SK-N-SH (cell line): ENCODE measurements at regions not wholly inside any gene's neighbourhood (a gene's known extent, or its start where the extent isn't known, plus 50 kb on each side); places are given as distances from the start of the nearest gene placed in this dataset.

Source experiments
- CTCF ChIA-PET: fragments of 300-600, 350-600 bp; formaldehyde crosslinking; extraction: SDS; loops from one replicate; lab custom pipeline; 2021; lab: Yijun Ruan, JAX
- POLR2A ChIA-PET: fragments of 350-600 bp; sonication (Branson Sonifier 250); formaldehyde crosslinking; extraction: SDS; loops from one replicate; lab custom pipeline; 2020; ENCODE audit warnings: antibody characterized with exemption, inconsistent platforms; lab: Yijun Ruan, JAX
- DNase-seq: peaks from one replicate; pipeline ENCODE4 v3.0.0; 2012
- H2AFZ ChIP-seq: fragments of 200-600 bp; sonication (generic); 2 replicates; pipeline ENCODE4 v1.8.1; 2016; ENCODE audit warnings: antibody characterized with exemption, mild to moderate bottlenecking, low read depth
- H3F3A ChIP-seq: fragments of 200-600 bp; sonication (generic); replicated peaks from 2 replicates; pipeline ENCODE3; 2016; ENCODE audit warnings: antibody characterized with exemption, mild to moderate bottlenecking; ENCODE audit not compliant: insufficient read depth
- H3K27ac ChIP-seq, 2 experiments: fragments of 200-500 bp in 1 of 2; fragments of 200-600 bp in 1 of 2; sonication (Bioruptor generic) in 1 of 2; sonication (generic), shearing (Covaris generic) in 1 of 2; 2 replicates each; pipeline versions ENCODE4 v1.5.1 to v1.6.1; 2014 to 2016; ENCODE audit warnings: low read depth in 2 of 2, inconsistent platforms in 1 of 2, low read length in 1 of 2, mild to moderate bottlenecking in 1 of 2, mixed read lengths in 1 of 2
- H3K27me3 ChIP-seq: fragments of 200-600 bp; sonication (generic), shearing (Covaris generic); 2 replicates; pipeline ENCODE4 v1.6.1; 2016; ENCODE audit warnings: mixed run types; ENCODE audit not compliant: insufficient read depth
- H3K36me3 ChIP-seq, 2 experiments: fragments of 200-500 bp in 1 of 2; fragments of 200-600 bp in 1 of 2; sonication (Bioruptor generic) in 1 of 2; sonication (generic) in 1 of 2; replicated peaks in 1 of 2; 2 replicates each; pipeline versions ENCODE3 to v1.5.1; 2014 to 2016; ENCODE audit warnings: low read length in 1 of 2, mild to moderate bottlenecking in 1 of 2; ENCODE audit not compliant: insufficient read depth in 2 of 2, control insufficient read depth in 1 of 2
- H3K4me1 ChIP-seq, 2 experiments: fragments of 200-500 bp in 1 of 2; fragments of 200-600 bp in 1 of 2; sonication (Bioruptor generic) in 1 of 2; sonication (generic), shearing (Covaris generic) in 1 of 2; 2 replicates each; pipeline versions ENCODE4 v1.5.1 to v1.6.1; 2014 to 2016; ENCODE audit warnings: low read depth in 1 of 2, low read length in 1 of 2, mixed run types in 1 of 2; ENCODE audit not compliant: insufficient read depth in 2 of 2, control insufficient read depth in 1 of 2
- H3K4me2 ChIP-seq: fragments of 200-600 bp; sonication (generic), shearing (Covaris generic); 2 replicates; pipeline ENCODE4 v1.6.1; 2017; ENCODE audit warnings: mixed run types
- H3K4me3 ChIP-seq, 2 experiments: fragments of 200-500 bp in 1 of 2; fragments of 200-600 bp in 1 of 2; sonication (Bioruptor generic) in 1 of 2; sonication (generic), shearing (Covaris generic) in 1 of 2; 2 replicates each; pipeline versions ENCODE4 v1.5.1 to v1.8.1; 2014 to 2016; ENCODE audit warnings: low read depth in 2 of 2, inconsistent platforms in 1 of 2, low read length in 1 of 2, mild to moderate bottlenecking in 1 of 2, mixed read lengths in 1 of 2, moderate library complexity in 1 of 2
- H3K79me2 ChIP-seq: fragments of 200-600 bp; sonication (generic); 2 replicates; pipeline ENCODE4 v1.8.1; 2017; ENCODE audit warnings: mild to moderate bottlenecking; ENCODE audit not compliant: insufficient read depth
- H3K9ac ChIP-seq: fragments of 200-600 bp; sonication (generic); 2 replicates; pipeline ENCODE4 v1.6.1; 2017; ENCODE audit warnings: mixed run types
- H3K9me2 ChIP-seq: fragments of 200-600 bp; sonication (generic); 2 replicates; pipeline ENCODE4 v1.6.1; 2017; ENCODE audit warnings: mixed run types
- H3K9me3 ChIP-seq: fragments of 200-600 bp; sonication (generic); 2 replicates; pipeline ENCODE4 v1.6.1; 2017; ENCODE audit warnings: mixed run types, mild to moderate bottlenecking, moderate library complexity
- H4K20me1 ChIP-seq: fragments of 200-600 bp; sonication (generic); 2 replicates; pipeline ENCODE4 v1.6.1; 2017; ENCODE audit warnings: mild to moderate bottlenecking, mixed run types; ENCODE audit not compliant: insufficient read depth
- ELF1 ChIP-seq: IDR thresholded peaks from 2 replicates; pipeline ENCODE4 v1.4.0; 2012
- EP300 ChIP-seq, 2 experiments: IDR thresholded peaks; 2 replicates each; pipeline versions ENCODE4 v1.4.0 to v1.6.1; 2012; ENCODE audit warnings: borderline replicate concordance in 1 of 2, low read depth in 1 of 2, low read length in 1 of 2
- EZH2phosphoT487 ChIP-seq: fragments of 200-600 bp; sonication (generic); IDR thresholded peaks from 2 replicates; pipeline ENCODE4 v1.6.1; 2017; ENCODE audit warnings: low read depth, mixed run types, mild to moderate bottlenecking, antibody characterized with exemption, moderate library complexity, borderline replicate concordance
- FOXJ3 ChIP-seq: sonication (generic); formaldehyde crosslinking; IDR thresholded peaks from 2 replicates; pipeline ENCODE4 v1.5.1; 2020; ENCODE audit warnings: mild to moderate bottlenecking, missing genetic modification reagents
- FOXM1 ChIP-seq: IDR thresholded peaks from 2 replicates; pipeline ENCODE4 v1.4.0; 2012; ENCODE audit warnings: low read depth, mild to moderate bottlenecking
- MXI1 ChIP-seq: IDR thresholded peaks from 2 replicates; pipeline ENCODE4 v1.6.1; 2012; ENCODE audit warnings: mild to moderate bottlenecking, low read depth, low read length, improper control_type of control experiment
- NFIC ChIP-seq: IDR thresholded peaks from 2 replicates; pipeline ENCODE4 v1.4.0; 2012; ENCODE audit warnings: borderline replicate concordance
- NRF1 ChIP-seq: IDR thresholded peaks from 2 replicates; pipeline ENCODE4 v1.6.1; 2012; ENCODE audit warnings: low read depth, mild to moderate bottlenecking, low read length
- RCOR1 ChIP-seq: fragments of 150-350 bp; IDR thresholded peaks from 2 replicates; pipeline ENCODE4 v1.6.1; 2017; ENCODE audit warnings: antibody characterized with exemption, low read length
- RFX5 ChIP-seq: IDR thresholded peaks from 2 replicates; pipeline ENCODE4 v1.6.1; 2012; ENCODE audit warnings: mild to moderate bottlenecking, improper control_type of control experiment, low read length
- SIN3A ChIP-seq: IDR thresholded peaks from 2 replicates; pipeline ENCODE4 v1.6.1; 2012; ENCODE audit warnings: low read depth, mild to moderate bottlenecking, low read length, moderate library complexity, borderline replicate concordance
- SMC3 ChIP-seq: IDR thresholded peaks from 2 replicates; pipeline ENCODE4 v1.6.1; 2012; ENCODE audit warnings: low read depth, low read length, improper control_type of control experiment
- TCF12 ChIP-seq: IDR thresholded peaks from 2 replicates; pipeline ENCODE4 v1.4.0; 2012
- USF1 ChIP-seq: IDR thresholded peaks from 2 replicates; pipeline ENCODE4 v1.4.0; 2012; ENCODE audit warnings: low read depth, borderline replicate concordance
- YY1 ChIP-seq: IDR thresholded peaks from 2 replicates; pipeline ENCODE4 v1.4.0; 2012; ENCODE audit warnings: low read depth, mild to moderate bottlenecking
- WGBS: methylation state at CpG from one replicate; pipeline ENCODE4 v1.1.6; 2017; ENCODE audit warnings: low lambda C conversion rate; 5-methylcytosine and 5-hydroxymethylcytosine counted together

- H3K79me2 ChIP-seq = no peaks in the 10 kb centered on the region
- no peak overlapping the region for H2AFZ ChIP-seq
- no peak overlapping the region for H3K9ac ChIP-seq
- no peak overlapping the region for H3K27ac ChIP-seq
- no peak overlapping the region for H3K4me2 ChIP-seq
- CTCF ChIA-PET = interaction anchor here (0.6 kb wide), 1 partner anchor 28 kb away, joined by 3 read pairs; no protein-coding TSS in a partner anchor
- no peak overlapping the region for H3K4me3 ChIP-seq
- H3K27me3 ChIP-seq = no peaks in the 10 kb centered on the region
- no peaks in the 10 kb centered on the region for H3K9me2 ChIP-seq
- DNase-seq = no peak
- no peaks in the 10 kb centered on the region for H3K4me1 ChIP-seq
- H3K36me3 ChIP-seq = no peaks in the 10 kb centered on the region
- peaks cover 3% of the 10 kb centered on the region; the same call in 1 of the 2 replicates for H3K9me3 ChIP-seq
- no peaks in the 10 kb centered on the region for H4K20me1 ChIP-seq
- 29% methylated on average over 8 of the region's 8 CpGs for WGBS
- no peak for TF ChIP-seq USF1
- TF ChIP-seq SIN3A = no peak
- TF ChIP-seq RFX5 = no peak
- no peak for TF ChIP-seq FOXJ3 (CRISPR knock-in tag)
- no peak for TF ChIP-seq ELF1
- TF ChIP-seq MXI1 = no peak
- no peak for TF ChIP-seq EP300 (IDR thresholded peaks at IDR 0.05; ENCODE audit: borderline replicate concordance in 1 of 2, low read depth in 1 of 2, low read length in 1 of 2)
- TF ChIP-seq EZH2phosphoT487 = no peak
- TF ChIP-seq TCF12 = no peak
- TF ChIP-seq FOXM1 = no peak
- TF ChIP-seq, all 33 proteins: peak for 0
- no peaks in the 10 kb centered on the region for H3F3A ChIP-seq
- POLR2A ChIA-PET = no interaction called here
Observed at GRCh38 chr18:43514747-43515146, 237.5 kb upstream of the SYT4 start.

- Histone ChIP-seq H3K27me3 (no peaks in the 10 kb centered on the region), H3K9me2 (no peaks in the 10 kb centered on the region), H3F3A (no peaks in the 10 kb centered on the region), H3K4me2 (no peak overlapping the region), H2AFZ (no peak overlapping the region), H3K79me2 (no peaks in the 10 kb centered on the region), H3K9me3 (peaks cover 3% of the 10 kb centered on the region; the same call in 1 of the 2 replicates), H3K4me3 (no peak overlapping the region), H3K27ac (no peak overlapping the region), H3K36me3 (no peaks in the 10 kb centered on the region), H3K4me1 (no peaks in the 10 kb centered on the region), H4K20me1 (no peaks in the 10 kb centered on the region), H3K9ac (no peak overlapping the region)
- ChIA-PET CTCF (interaction anchor here (0.6 kb wide), 1 partner anchor 27 kb away, joined by 3 read pairs; no protein-coding TSS in a partner anchor), POLR2A (no interaction called here)
- 11% methylated on average over 2 of the region's 2 CpGs for WGBS
- no peak for TF ChIP-seq RCOR1
- TF ChIP-seq NFIC = no peak
- no peak for TF ChIP-seq SIN3A
- no peak for DNase-seq
Observed at GRCh38 chr18:43515481-43515880, 238.2 kb upstream of the SYT4 start.

- Histone ChIP-seq H3K9me2 (no peaks in the 10 kb centered on the region), H3K27me3 (no peaks in the 10 kb centered on the region), H3K36me3 (no peaks in the 10 kb centered on the region), H4K20me1 (no peaks in the 10 kb centered on the region), H2AFZ (no peak overlapping the region), H3K4me1 (no peaks in the 10 kb centered on the region), H3K9me3 (no peaks in the 10 kb centered on the region; the same call in 1 of the 2 replicates), H3K27ac (no peak overlapping the region), H3K79me2 (no peaks in the 10 kb centered on the region), H3K9ac (no peak overlapping the region), H3K4me3 (no peak overlapping the region), H3F3A (no peaks in the 10 kb centered on the region), H3K4me2 (no peak overlapping the region)
- ChIA-PET CTCF (no interaction called here), POLR2A (no interaction called here)
- no peak for TF ChIP-seq NRF1
- no peak for TF ChIP-seq SMC3
- no peak for TF ChIP-seq YY1
- no peak for DNase-seq
Observed at GRCh38 chr18:43524260-43524659, 247.0 kb upstream of the SYT4 start.
